GM10248 (cell line): ENCODE measurements at regions not wholly inside any gene's neighbourhood (a gene's known extent, or its start where the extent isn't known, plus 50 kb on each side); places are given as distances from the start of the nearest gene placed in this dataset.

ENCODE experiments used
- CTCF ChIA-PET: fragments of 300-600 bp; sonication (Branson Sonifier 250); formaldehyde crosslinking; extraction: SDS; loops from one replicate; lab custom pipeline; 2021; ENCODE audit warnings: antibody characterized with exemption; lab: Yijun Ruan, JAX
- POLR2A ChIA-PET: fragments of 350-650 bp; sonication (Branson Sonifier 250); formaldehyde crosslinking; extraction: SDS; loops from one replicate; lab custom pipeline; 2020; ENCODE audit warnings: antibody characterized with exemption; lab: Yijun Ruan, JAX
- DNase-seq: peaks from one replicate; pipeline ENCODE4 v3.0.0; 2012; ENCODE audit errors: extremely low spot score
- CTCF ChIP-seq: IDR thresholded peaks from 2 replicates; pipeline ENCODE4 v1.5.1; 2012; ENCODE audit warnings: mild to moderate bottlenecking, low read depth; ENCODE audit errors: extremely low read depth, missing control alignments, control extremely low read depth

- no peak for DNase-seq
- POLR2A ChIA-PET, result no interaction called here
- no peak for TF ChIP-seq CTCF
- CTCF ChIA-PET, result interaction anchor here (0.6 kb wide), 1 partner anchor 30 kb away, joined by 3 read pairs; no protein-coding TSS in a partner anchor
Measured at GRCh38 chr18:54713386-54713785, 114.9 kb upstream of the RAB27B start.

DNA sequence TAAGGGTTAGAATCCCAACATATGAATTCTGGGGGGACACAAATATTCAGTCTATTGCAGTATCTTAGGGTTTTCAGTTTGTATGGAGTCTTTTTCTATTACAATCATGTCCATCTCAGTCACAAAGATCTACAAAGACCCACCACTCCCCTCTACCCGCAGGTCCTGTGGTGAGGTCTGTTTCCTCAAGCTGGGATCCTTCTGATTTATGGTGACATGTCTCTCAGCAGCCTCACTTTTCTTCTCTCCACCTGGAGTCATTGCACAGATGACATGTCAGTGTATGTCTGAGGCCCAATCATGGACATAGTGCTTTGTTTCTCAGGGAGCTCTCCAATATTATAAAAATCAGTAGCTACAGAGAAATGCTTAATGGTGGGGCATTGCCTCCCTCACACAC is 113.4 kb upstream of the RAB27B start:
- POLR2A ChIA-PET, result no interaction called here
- no peak for TF ChIP-seq CTCF
- CTCF ChIA-PET, result no interaction called here
- no peak for DNase-seq

DNA sequence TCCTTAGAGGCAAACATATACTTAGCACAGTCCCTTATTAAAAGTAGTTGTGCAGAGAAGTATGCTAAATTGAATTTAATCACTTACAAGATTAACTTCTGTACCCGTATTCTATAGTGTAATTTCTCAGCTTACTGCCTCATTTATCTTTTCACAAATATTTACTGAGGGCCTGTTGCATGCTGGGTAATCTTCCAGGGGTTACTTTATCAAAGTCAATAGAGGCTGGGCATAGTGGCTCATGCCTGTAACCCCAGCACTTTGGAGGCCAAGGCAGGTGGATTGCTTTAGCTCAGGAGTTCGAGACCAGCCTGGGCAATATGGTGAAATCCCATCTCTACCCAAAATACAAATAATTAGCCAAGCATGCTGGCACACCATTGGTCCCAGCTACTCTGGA is 111.7 kb upstream of the RAB27B start:
- TF ChIP-seq CTCF, result no peak
- no peak for DNase-seq
- CTCF ChIA-PET, result interaction anchor here (1.0 to 1.6 kb wide), 2 partner anchors 10 to 24 kb away, joined by 4 read pairs; no protein-coding TSS in a partner anchor
- POLR2A ChIA-PET, result no interaction called here

- ChIA-PET CTCF (interaction anchor here (0.7 kb wide), 1 partner anchor 16 kb away, joined by 3 read pairs; no protein-coding TSS in a partner anchor), POLR2A (no interaction called here)
- peak; percentile 22 for DNase-seq
- TF ChIP-seq CTCF, result no peak
Measured at GRCh38 chr18:54717673-54718407, 110.4 kb upstream of the RAB27B start.

GRCh38 chr18:54718408-54718773 is 109.9 kb upstream of the RAB27B start:
- ChIA-PET CTCF (interaction anchor here (0.7 kb wide), 1 partner anchor 15 kb away, joined by 3 read pairs; no protein-coding TSS in a partner anchor), POLR2A (no interaction called here)
- no peak for DNase-seq
- no peak for TF ChIP-seq CTCF

GRCh38 chr18:54720620-54721019 is 107.7 kb upstream of the RAB27B start:
- CTCF ChIA-PET, result no interaction called here
- DNase-seq, result no peak
- POLR2A ChIA-PET, result no interaction called here
- no peak for TF ChIP-seq CTCF
